Activated CD4-positive, alpha-beta T cell treated with anti-CD3 and anti-CD28 coated beads for 48 hours (primary cell): ENCODE measurements at regions not wholly inside any gene's neighbourhood (a gene's known extent, or its start where the extent isn't known, plus 50 kb on each side); places are given as distances from the start of the nearest gene placed in this dataset.

Experiments used
- DNase-seq: peaks from one replicate; pipeline ENCODE4 v3.0.0-alpha.2; 2020

DNA sequence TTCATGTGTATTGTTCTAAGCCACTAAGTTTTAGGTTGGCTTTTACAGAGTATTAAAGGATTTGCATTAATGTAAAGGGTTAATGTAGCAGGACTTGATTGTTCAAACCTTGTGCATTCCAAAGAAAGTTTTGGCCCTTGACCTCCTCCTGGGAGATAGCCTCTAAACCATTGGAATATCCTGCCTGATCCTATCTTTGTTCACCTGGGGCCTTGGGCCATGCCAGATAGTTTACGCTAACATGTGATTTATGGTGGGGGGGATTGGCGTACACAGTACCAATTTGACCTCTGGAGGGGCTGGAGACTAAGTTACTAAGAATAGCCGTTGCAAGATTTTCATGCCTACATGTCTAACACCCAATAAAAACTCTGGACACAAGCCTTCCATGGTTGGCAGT is 1002.7 kb upstream of the PABPC4L start:
- no peak for DNase-seq

DNA sequence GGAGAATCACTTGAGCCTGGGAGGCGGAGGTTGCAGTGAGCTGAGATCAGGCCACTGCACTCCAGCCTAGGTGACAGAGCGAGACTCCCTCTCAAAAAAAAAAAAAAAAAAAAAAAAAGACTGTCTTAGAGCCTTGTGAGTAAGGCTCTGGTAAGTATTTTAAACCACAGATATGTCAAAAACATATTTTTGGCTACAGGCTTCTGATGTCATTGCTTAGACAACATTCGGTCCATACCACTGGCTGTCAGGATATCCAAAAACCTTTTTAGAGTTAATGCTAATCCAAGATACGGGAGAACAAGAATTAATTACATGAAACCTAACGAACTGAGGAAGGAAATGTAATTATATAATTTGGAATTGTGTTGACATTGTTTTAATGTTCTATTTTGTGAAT is 999.5 kb upstream of the PABPC4L start:
- DNase-seq, result no peak

DNA sequence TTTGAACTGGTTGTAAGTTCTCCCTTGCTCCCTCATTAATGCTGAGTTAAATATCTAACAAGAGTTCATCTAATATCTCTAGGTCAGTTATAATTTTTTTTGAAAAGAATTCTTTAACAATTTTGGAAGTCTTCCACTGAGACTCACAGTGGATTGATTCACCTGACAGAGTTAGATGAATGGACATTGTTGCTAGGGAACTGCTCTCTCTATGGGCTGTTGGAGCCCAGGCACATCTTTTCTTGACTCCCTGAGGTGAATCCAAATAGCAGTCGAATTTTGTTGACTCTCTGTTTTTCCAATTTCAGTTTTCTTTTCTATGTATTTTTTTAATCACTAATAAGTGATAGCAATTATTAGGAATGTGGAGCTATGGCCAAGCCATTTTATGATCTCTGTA is 996.1 kb upstream of the PABPC4L start:
- no peak for DNase-seq

GRCh38 chr4:135194477-135194876 is 992.9 kb upstream of the PABPC4L start:
- DNase-seq, result no peak

DNA sequence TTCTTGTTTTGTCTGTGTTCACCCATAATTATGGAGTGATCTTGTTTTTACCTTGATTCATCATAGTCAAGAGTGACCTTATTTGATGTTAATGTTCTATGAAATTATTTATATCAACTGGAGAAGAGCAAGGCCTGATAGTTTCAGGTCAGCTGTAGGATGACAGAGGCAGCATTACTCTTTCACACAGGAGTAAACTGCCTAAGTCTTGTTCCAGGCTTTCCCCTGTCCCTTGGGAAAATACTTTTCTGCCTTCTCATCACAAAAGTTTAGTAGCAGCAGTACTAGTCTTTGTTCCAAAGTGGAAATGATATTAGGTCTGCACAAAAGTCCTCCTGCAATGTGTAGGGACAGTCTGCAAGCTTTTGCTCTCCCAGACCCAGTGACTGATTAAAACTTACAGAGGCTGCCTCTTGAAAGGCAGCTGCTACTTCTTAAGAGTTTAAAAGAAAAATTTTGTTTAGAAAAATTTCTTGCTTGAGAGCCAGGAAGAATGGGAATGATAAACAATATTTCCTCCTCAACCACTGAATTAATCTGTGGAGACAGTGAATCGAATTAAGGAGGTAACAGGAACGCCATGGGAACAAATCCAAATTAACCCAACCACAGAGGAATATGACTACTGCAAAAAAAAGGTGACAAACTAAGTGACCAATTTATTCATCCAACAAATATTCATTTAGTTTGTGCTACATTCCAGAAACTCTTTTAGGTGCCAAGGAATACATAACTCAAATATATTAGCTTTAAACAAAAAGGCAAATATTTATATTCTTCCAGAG is 991.4 kb upstream of the PABPC4L start:
- DNase-seq, result no peak

GRCh38 chr4:135191596-135191995 is 990.0 kb upstream of the PABPC4L start:
- DNase-seq, result no peak

DNA sequence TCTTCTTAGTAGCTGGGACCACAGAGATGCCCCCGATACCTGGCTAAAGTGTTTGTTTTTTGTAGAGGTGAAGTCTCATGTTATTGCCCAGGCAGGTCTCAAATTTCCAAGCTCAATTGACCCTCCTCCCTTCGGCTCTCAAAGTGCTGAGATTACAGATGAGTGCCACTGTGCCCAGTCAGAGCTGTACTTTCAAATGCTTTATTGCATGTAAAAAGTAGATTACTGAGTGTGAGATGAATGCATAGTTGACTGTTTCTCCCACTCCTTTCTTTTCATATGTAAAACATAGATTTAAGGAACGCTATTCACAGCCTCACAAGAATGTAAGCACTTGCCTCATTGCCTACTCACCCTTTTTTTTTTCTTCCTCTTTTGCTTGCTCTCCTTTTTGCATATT is 984.4 kb upstream of the PABPC4L start:
- DNase-seq, result no peak

DNA sequence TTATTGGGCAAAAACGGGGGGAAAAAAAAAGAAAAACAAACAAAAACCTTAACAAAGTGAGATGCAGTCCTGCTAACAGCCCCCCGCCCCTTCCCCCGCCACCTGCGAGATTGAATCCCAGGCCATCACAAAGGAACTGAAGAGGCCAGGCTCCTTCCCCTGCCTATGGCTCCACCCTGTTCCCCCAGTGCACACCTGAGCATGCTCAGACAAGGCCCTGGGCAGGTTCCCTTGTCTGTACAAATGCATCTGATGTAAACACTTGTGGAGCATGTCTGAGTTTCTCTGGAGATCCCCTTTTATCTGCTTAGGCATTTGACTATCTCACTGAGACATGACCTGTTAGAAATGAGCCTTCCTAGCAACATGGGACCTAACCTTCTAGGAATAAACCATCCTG is 983.7 kb upstream of the PABPC4L start:
- no peak for DNase-seq

GRCh38 chr4:135184715-135185114 is 983.1 kb upstream of the PABPC4L start:
- DNase-seq, result no peak

GRCh38 chr4:135177321-135177720 is 975.7 kb upstream of the PABPC4L start:
- no peak for DNase-seq

- DNase-seq, result no peak
These were observed 965.1 kb upstream of the PABPC4L start for GRCh38 chr4:135166661-135167060.

DNA sequence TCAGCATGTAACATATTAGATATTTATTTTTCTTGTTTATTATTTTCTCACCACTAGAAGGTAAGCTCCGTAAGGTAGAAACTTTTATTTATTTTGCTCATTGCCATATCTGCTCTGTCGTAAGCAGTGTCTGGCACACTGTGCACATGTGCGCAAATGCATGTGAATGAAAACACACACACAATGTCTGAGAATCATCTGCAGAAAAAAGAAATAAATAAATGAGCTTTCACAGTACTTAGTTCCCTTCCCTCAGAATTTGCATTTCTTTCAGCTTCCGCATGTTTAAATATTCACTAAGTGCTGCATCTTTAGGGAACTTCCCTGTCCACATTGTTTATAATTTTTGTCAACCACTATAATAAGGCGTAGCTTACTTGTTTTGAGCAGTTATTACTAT is 963.0 kb upstream of the PABPC4L start:
- DNase-seq, result no peak

DNA sequence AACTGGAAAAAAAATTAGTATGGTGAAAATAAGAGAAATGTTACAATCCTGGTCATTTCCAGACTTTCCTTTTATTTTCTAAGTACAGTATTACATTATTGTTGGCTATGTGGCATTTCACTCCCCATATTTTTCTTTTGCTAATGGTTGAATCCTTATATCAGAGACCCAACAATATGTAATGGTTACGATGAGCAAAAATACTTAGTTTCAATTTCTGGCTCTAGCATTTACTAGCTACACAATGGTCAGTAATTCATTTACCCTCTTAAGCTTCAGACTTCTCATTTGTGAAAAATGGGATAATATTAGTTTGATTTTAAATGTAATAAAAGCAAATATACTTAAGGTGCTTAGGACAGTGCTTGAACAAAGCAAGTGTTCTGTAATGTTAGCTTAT is 942.9 kb upstream of the PABPC4L start:
- DNase-seq, result no peak

GRCh38 chr4:135124196-135124595 is 922.6 kb upstream of the PABPC4L start:
- DNase-seq, result no peak

GRCh38 chr4:135123632-135124031 is 922.0 kb upstream of the PABPC4L start:
- DNase-seq, result no peak

DNA sequence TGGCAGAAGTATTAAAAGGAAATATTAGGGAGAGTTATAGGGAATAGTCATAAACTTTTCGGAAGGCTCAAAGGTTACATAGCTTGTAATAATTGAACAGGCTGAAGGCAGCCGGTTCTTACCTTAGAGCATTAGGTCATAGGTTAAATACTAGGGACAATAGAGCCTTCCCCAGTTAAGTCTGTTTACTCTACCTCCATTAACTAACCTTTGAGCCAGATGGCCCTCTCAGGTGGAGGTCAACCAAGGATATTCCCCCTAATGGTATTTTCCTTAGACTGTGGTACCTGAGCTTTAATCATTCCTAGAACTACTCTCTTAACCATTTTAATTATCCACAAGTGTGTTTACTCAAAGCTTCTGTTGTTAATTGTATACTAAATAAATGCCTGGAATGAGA is 920.9 kb upstream of the PABPC4L start:
- no peak for DNase-seq

DNA sequence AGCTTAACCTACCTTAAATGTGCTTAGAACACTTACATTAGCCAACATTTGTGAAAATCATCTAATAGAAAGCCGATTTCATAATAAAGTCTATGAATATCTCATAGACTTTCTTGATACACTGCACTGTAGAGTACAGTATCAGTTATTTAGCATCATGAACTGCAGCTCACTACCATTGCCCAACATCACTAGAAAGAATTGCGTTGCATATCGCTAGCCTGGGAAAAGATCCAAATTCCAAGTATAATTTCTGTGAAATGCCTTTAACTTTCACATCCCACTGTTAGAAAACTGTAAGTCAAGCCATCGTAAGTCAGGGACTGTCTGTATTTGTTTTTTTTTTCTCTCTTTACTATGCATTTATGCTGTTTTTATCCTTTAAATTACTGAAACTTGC is 918.6 kb upstream of the PABPC4L start:
- no peak for DNase-seq

- no peak for DNase-seq
These were observed 912.5 kb upstream of the PABPC4L start for GRCh38 chr4:135114079-135114478.

DNA sequence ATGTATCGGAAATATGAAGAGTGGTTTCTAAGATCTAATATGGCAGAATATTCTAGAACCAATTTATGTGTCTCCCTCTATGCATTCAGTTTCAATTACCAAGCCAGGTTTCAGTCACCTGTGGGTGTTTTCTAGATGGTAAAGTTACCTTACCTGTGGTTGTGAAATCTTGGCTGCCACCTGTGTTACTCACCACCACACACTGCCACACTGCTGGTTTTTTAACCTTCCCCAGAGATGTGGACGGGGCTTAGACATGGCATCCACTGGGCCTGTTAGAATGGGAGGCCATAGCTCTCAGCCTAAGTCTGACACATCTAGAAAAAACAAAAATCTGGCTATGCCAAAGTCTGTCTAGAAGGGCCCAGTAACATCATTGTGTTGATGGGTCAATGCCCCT is 896.5 kb upstream of the PABPC4L start:
- DNase-seq, result no peak

DNA sequence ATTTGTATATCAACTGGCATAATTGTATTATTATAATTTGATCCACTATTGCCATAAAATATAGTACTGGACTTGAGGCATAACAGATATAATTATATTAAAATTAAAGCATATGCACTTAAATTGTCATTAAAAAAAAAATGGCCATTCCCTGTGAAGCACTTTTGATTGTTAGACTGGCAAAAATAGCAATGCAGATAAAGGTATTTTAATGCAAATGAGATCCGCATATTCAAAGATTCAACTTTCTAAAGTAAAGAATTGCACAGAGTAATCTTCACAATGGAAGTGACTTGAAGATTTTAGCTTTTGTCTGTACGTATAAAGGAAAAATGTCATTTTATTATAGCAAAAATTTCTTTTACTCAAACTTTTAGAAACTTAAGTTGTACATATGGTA is 871.8 kb upstream of the PABPC4L start:
- DNase-seq, result no peak

DNA sequence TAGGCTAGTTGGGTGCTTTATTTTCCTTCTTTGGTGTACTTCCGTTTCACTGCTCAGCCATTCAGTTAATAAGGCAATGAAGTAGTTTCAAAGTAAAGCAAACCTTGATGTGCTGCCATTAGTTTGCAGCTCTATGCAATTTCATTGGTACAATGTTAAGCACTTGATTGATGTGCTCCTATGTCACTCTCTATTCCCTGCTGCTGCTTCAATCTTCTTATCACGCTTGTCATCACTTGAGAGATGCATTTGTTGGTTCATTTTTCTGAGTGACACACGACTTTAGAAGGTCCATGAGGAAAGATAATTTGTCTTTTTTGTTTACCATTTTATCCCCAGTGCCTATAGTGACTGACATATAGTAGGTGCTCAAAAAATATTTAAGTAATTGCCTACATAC is 871.0 kb upstream of the PABPC4L start:
- no peak for DNase-seq

- no peak for DNase-seq
These were observed 863.8 kb upstream of the PABPC4L start for GRCh38 chr4:135065366-135065765.

- no peak for DNase-seq
These were observed 848.6 kb upstream of the PABPC4L start for GRCh38 chr4:135050086-135050717.

DNA sequence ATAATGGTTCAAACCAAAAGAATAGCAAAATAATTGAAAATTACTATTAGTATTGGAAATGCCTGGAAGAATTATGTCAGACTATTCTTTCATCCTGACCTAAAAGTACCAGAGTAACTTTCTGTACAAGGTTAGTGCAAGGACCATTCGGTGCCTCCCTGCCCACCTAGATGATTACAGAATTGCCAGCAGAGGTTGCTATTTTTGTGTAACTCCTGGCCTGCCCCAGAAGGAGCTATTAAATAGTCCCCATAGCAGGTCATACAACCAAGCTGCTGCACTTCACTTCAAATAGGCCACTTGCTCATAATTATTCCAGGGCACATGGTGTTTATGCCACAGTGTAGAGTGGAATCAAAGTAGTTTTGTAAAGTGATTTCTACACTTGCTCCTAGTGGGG is 831.1 kb upstream of the PABPC4L start:
- DNase-seq, result no peak

GRCh38 chr4:135015771-135016170 is 814.2 kb upstream of the PABPC4L start:
- DNase-seq, result no peak
